ENCODE measurements at regions not wholly inside any gene's neighbourhood (a gene's known extent, or its start where the extent isn't known, plus 50 kb on each side); places are given as distances from the start of the nearest gene placed in this dataset.
A peak's percentile ranks its signal among the peaks of the same experiment; 100 is the strongest.

GRCh38 chr6:15897063-15897876 lies 231.6 kb upstream of the MYLIP start (continued):
- no peak for TF ChIP-seq PRDM15 (CRISPR knock-in tag; IDR thresholded peaks at IDR 0.05)

- FAIRE-seq (no peak), DNase-seq (ENCODE audit: low read depth, low spot score) (no peak), ATAC-seq (peak; percentile 23; the same call in 2 of the 3 replicates)
- no peaks in the 10 kb centered on the region for H3K27me3 ChIP-seq (replicated peaks in 1 of 2; ENCODE audit: control insufficient read depth in 2 of 2, insufficient read depth in 2 of 2, low read length in 1 of 2)
- ChIA-PET CTCF (interaction anchor here (0.7 to 4.5 kb wide), 14 partner anchors 11 to 1784 kb away, joined by 3 to 26 read pairs (median 4); partner anchors contain the start of gene MYLIP), SMC1A (ENCODE audit: uncharacterized antibody, unreplicated experiment) (interaction anchor here (0.7 to 11.5 kb wide), 25 partner anchors 8 to 311 kb away, joined by 3 to 198 read pairs (median 5); no protein-coding TSS in a partner anchor), RAD21 (ENCODE audit: unreplicated experiment) (interaction anchor here (0.6 to 10.4 kb wide), 20 partner anchors 8 to 311 kb away, joined by 3 to 134 read pairs (median 4); partner anchors contain the start of gene MYLIP), POLR2A (interaction anchor here (0.5 to 2.7 kb wide), 9 partner anchors 11 to 913 kb away, joined by 3 to 11 read pairs (median 4); partner anchors contain the start of gene MYLIP)
- peaks cover 18% of the 10 kb centered on the region for H3K4me1 ChIP-seq (ENCODE audit: control insufficient read depth, insufficient read depth, low read length)
- no TSS peak for BruUV-seq (replicated peaks)
- in situ Hi-C loops (cut with MboI) (no loop called here), intact Hi-C loops (cut with micrococcal nuclease; ENCODE audit: unreplicated experiment) (no loop called here)
- H4K20me1 ChIP-seq (ENCODE audit: control insufficient read depth, insufficient read depth) = no peaks in the 10 kb centered on the region
- no peak overlapping the region for H3K27ac ChIP-seq (ENCODE audit: control insufficient read depth, insufficient read depth)
- peaks cover 3% of the 10 kb centered on the region; the same call in 2 of the 3 replicates for H3K9me3 ChIP-seq (replicated peaks; ENCODE audit: control insufficient read depth, insufficient read depth, low read length)
- no peak overlapping the region for H3K4me2 ChIP-seq (ENCODE audit: control insufficient read depth, insufficient read depth)
- no peaks in the 10 kb centered on the region for H3K79me2 ChIP-seq (ENCODE audit: control insufficient read depth, insufficient read depth, low read length)
- 93% methylated on average over 4 of the region's 4 CpGs for WGBS (ENCODE audit: insufficient coverage, insufficient replicate concordance, low lambda C conversion rate, missing lambda C conversion rate)
- no peak overlapping the region for H3K9ac ChIP-seq (ENCODE audit: control insufficient read depth, insufficient read depth, low read length)
- no peak overlapping the region for H2AFZ ChIP-seq (ENCODE audit: control insufficient read depth, low read depth, low read length)
- H3K36me3 ChIP-seq (ENCODE audit: control insufficient read depth in 2 of 2, insufficient read depth in 2 of 2, low read length in 1 of 2) = no peaks in the 10 kb centered on the region
- no peak overlapping the region for H3K4me3 ChIP-seq
- TF ChIP-seq SMAD5 (IDR thresholded peaks at IDR 0.05; ENCODE audit: low read depth) = no peak
- TF ChIP-seq ATF7 (IDR thresholded peaks at IDR 0.05; ENCODE audit: low read depth) = no peak
- TF ChIP-seq SMAD1 (IDR thresholded peaks at IDR 0.05; ENCODE audit: low read depth, partially characterized antibody) = no peak
- no peak for TF ChIP-seq HDAC6 (IDR thresholded peaks at IDR 0.05; ENCODE audit: unreplicated experiment)
- no peak for TF ChIP-seq PML (IDR thresholded peaks at IDR 0.05; ENCODE audit: low read length)
- TF ChIP-seq MEF2B (IDR thresholded peaks at IDR 0.05; ENCODE audit: partially characterized antibody, poor library complexity, severe bottlenecking) = no peak
- no peak for TF ChIP-seq MXI1 (IDR thresholded peaks at IDR 0.05; ENCODE audit: low read depth, low read length)
- TF ChIP-seq POLR2AphosphoS2 (IDR thresholded peaks at IDR 0.05; ENCODE audit: low read depth, low read length) = no peak
- TF ChIP-seq PKNOX1 (IDR thresholded peaks at IDR 0.05) = no peak
- TF ChIP-seq ZBTB11 (CRISPR knock-in tag; IDR thresholded peaks at IDR 0.05) = no peak
Observed at GRCh38 chr6:15894973-15895725, 232.3 kb upstream of the DTNBP1 start.

Measured in GM12878 (cell line).